Fibroblast of lung (primary cell): ENCODE measurements at regions not wholly inside any gene's neighbourhood (a gene's known extent, or its start where the extent isn't known, plus 50 kb on each side); places are given as distances from the start of the nearest gene placed in this dataset.
A peak's percentile ranks its signal among the peaks of the same experiment; 100 is the strongest.
"Not testable (repeated sequence)": the region's sequence is repeated elsewhere in the genome, so short reads cannot be mapped to it uniquely, and the experiment has no call there.

ENCODE experiments used
- DNase-seq, 2 donors: peaks; one replicate each; pipeline versions ENCODE4 v3.0.0 to v3.0.0-alpha.2; 2010; ENCODE audit warnings: low read depth in 2 of 2
- H2AFZ ChIP-seq: 2 replicates; pipeline ENCODE4 v1.5.1; 2012; ENCODE audit warnings: low read length, control low read depth, inconsistent platforms
- H3K27ac ChIP-seq: 2 replicates; pipeline ENCODE4 v1.5.1; 2011; ENCODE audit warnings: low read length, control low read depth; ENCODE audit not compliant: insufficient read depth
- H3K27me3 ChIP-seq: 2 replicates; pipeline ENCODE4 v1.5.1; 2011; ENCODE audit warnings: mild to moderate bottlenecking, low read length; ENCODE audit not compliant: control insufficient read depth, insufficient read depth
- H3K36me3 ChIP-seq: 2 replicates; pipeline ENCODE4 v1.5.1; 2011; ENCODE audit warnings: low read length; ENCODE audit not compliant: control insufficient read depth, insufficient read depth
- H3K4me1 ChIP-seq: 2 replicates; pipeline ENCODE4 v1.5.1; 2011; ENCODE audit warnings: low read length; ENCODE audit not compliant: control insufficient read depth, insufficient read depth; ENCODE audit errors: extremely low read depth
- H3K4me2 ChIP-seq: 2 replicates; pipeline ENCODE4 v1.5.1; 2011; ENCODE audit warnings: low read length, control low read depth; ENCODE audit not compliant: insufficient read depth; ENCODE audit errors: extremely low read depth
- H3K4me3 ChIP-seq, 4 experiments: fragments of 200-600 bp in 1 of 4; sonication (generic) in 1 of 4; replicated peaks in 1 of 4; 2 replicates each; pipeline ENCODE4 v1.5.1; 2011 to 2016; ENCODE audit warnings: low read length in 4 of 4, low read depth in 3 of 4, mild to moderate bottlenecking in 3 of 4, control low read depth in 2 of 4, inconsistent platforms in 1 of 4, mixed read lengths in 1 of 4; ENCODE audit not compliant: insufficient read depth in 1 of 4; ENCODE audit errors: control extremely low read depth in 1 of 4
- H3K79me2 ChIP-seq: 2 replicates; pipeline ENCODE4 v1.5.1; 2012; ENCODE audit warnings: mild to moderate bottlenecking, low read length, inconsistent platforms; ENCODE audit not compliant: control insufficient read depth, insufficient read depth
- H3K9ac ChIP-seq: 2 replicates; pipeline ENCODE4 v1.5.1; 2011; ENCODE audit warnings: mild to moderate bottlenecking, low read length, control low read depth; ENCODE audit not compliant: insufficient read depth
- H3K9me3 ChIP-seq: 2 replicates; pipeline ENCODE4 v1.5.1; 2012; ENCODE audit warnings: low read depth, low read length; ENCODE audit not compliant: control insufficient read depth, insufficient read depth
- H4K20me1 ChIP-seq: 2 replicates; pipeline ENCODE4 v1.5.1; 2011; ENCODE audit warnings: low read length; ENCODE audit not compliant: control insufficient read depth, insufficient read depth; ENCODE audit errors: extremely low read depth
- CTCF ChIP-seq, 2 donors: IDR thresholded peaks in 1 of 2; conservative IDR thresholded peaks in 1 of 2; 1 replicate in 1 of 2; 2 replicates in 1 of 2; pipeline ENCODE4 v1.5.1; 2011 to 2012; ENCODE audit warnings: low read length in 2 of 2, control low read depth in 1 of 2, inconsistent platforms in 1 of 2, low read depth in 1 of 2, mild to moderate bottlenecking in 1 of 2
- EZH2 ChIP-seq: IDR thresholded peaks from 2 replicates; pipeline ENCODE4 v1.5.1; 2012; ENCODE audit warnings: low read length, control low read depth, mild to moderate bottlenecking; ENCODE audit errors: missing control alignments

- not testable (repeated sequence) for H3K4me2 ChIP-seq, H3K9me3 ChIP-seq, H3K27ac ChIP-seq, H3K4me1 ChIP-seq, H2AFZ ChIP-seq, H3K79me2 ChIP-seq, H3K36me3 ChIP-seq, H4K20me1 ChIP-seq, H3K9ac ChIP-seq, H3K4me3 ChIP-seq, H3K27me3 ChIP-seq
- TF ChIP-seq CTCF (conservative IDR thresholded peaks at IDR 0.05 in 1 of 2, IDR thresholded peaks at IDR 0.05 in 1 of 2; ENCODE audit: low read depth in 1 of 2, low read length in 2 of 2), result peak in 1 of 2 donors; percentile 17
- DNase-seq, result peak; percentile 22 to 54
Observed at GRCh38 chr10:34937643-34938398, 122.7 kb upstream of the PARD3 start.

- TF ChIP-seq EZH2, result no peak
- TF ChIP-seq CTCF (conservative IDR thresholded peaks at IDR 0.05 in 1 of 2, IDR thresholded peaks at IDR 0.05 in 1 of 2; ENCODE audit: low read depth in 1 of 2, low read length in 2 of 2), result no peak
- H2AFZ ChIP-seq, result no peak overlapping the region
Observed at GRCh38 chr10:34936061-34936460, 121.0 kb upstream of the PARD3 start.

GRCh38 chr10:34933676-34934075 lies 118.6 kb upstream of the PARD3 start:
- H3K4me2 ChIP-seq, result no peak overlapping the region
- DNase-seq, result peak in 1 of 2 donors; percentile 25

More at GRCh38 chr10:34936061-34936460, 121.0 kb upstream of the PARD3 start:
- H3K27me3 ChIP-seq, result peaks cover 3% of the 10 kb centered on the region
- no peak overlapping the region for H3K27ac ChIP-seq
- no peaks in the 10 kb centered on the region for H3K9me3 ChIP-seq
- H3K4me2 ChIP-seq, result no peak overlapping the region
- no peak overlapping the region for H3K4me3 ChIP-seq
- H4K20me1 ChIP-seq, result no peaks in the 10 kb centered on the region
- H3K36me3 ChIP-seq, result no peaks in the 10 kb centered on the region
- H3K79me2 ChIP-seq, result no peaks in the 10 kb centered on the region
- DNase-seq, result no peak
- no peak overlapping the region for H3K9ac ChIP-seq
- H3K4me1 ChIP-seq, result no peaks in the 10 kb centered on the region

More at GRCh38 chr10:34933676-34934075, 118.6 kb upstream of the PARD3 start:
- Histone ChIP-seq H3K4me3 (no peak overlapping the region), H3K79me2 (no peaks in the 10 kb centered on the region), H3K4me1 (no peaks in the 10 kb centered on the region), H3K27me3 (peaks cover 3% of the 10 kb centered on the region), H3K36me3 (no peaks in the 10 kb centered on the region), H3K9ac (no peak overlapping the region), H4K20me1 (no peaks in the 10 kb centered on the region), H3K9me3 (no peaks in the 10 kb centered on the region), H2AFZ (no peak overlapping the region), H3K27ac (no peak overlapping the region)
- no peak for TF ChIP-seq CTCF (conservative IDR thresholded peaks at IDR 0.05 in 1 of 2, IDR thresholded peaks at IDR 0.05 in 1 of 2; ENCODE audit: low read depth in 1 of 2, low read length in 2 of 2)
